ENCODE measurements at regions not wholly inside any gene's neighbourhood (a gene's known extent, or its start where the extent isn't known, plus 50 kb on each side); places are given as distances from the start of the nearest gene placed in this dataset.
"Not testable (repeated sequence)": the region's sequence is repeated elsewhere in the genome, so short reads cannot be mapped to it uniquely, and the experiment has no call there.

- peak; percentile 25 to 35 for DNase-seq (ENCODE audit: low read depth in 2 of 2)
Measured at GRCh38 chr14:98931911-98932310, 340.1 kb downstream of the BCL11B start.

- no peak for DNase-seq (ENCODE audit: low read depth in 2 of 2)
Measured at GRCh38 chr14:98932431-98933325, 339.3 kb downstream of the BCL11B start.

- not testable (repeated sequence) for DNase-seq (ENCODE audit: low read depth in 2 of 2)
Measured at GRCh38 chr14:98934569-98934968, 337.4 kb downstream of the BCL11B start.

- DNase-seq (ENCODE audit: low read depth in 2 of 2): no peak
Measured at GRCh38 chr14:98935921-98936320, 336.1 kb downstream of the BCL11B start.

- DNase-seq (ENCODE audit: low read depth in 2 of 2): no peak
Measured at GRCh38 chr14:98937021-98937420, 335.0 kb downstream of the BCL11B start.

GRCh38 chr14:98937712-98938505, 334.1 kb downstream of the BCL11B start:
- DNase-seq (ENCODE audit: low read depth in 2 of 2): no peak

GRCh38 chr14:98940693-98941437, 331.1 kb downstream of the BCL11B start:
- DNase-seq (ENCODE audit: low read depth in 2 of 2): no peak

GRCh38 chr14:98941481-98941880, 330.5 kb downstream of the BCL11B start:
- no peak for DNase-seq (ENCODE audit: low read depth in 2 of 2)

- DNase-seq (ENCODE audit: low read depth in 2 of 2): no peak
Measured at GRCh38 chr14:98943907-98944306, 328.1 kb downstream of the BCL11B start.

GRCh38 chr14:98944989-98945388, 327.0 kb downstream of the BCL11B start:
- no peak for DNase-seq (ENCODE audit: low read depth in 2 of 2)

- no peak for DNase-seq (ENCODE audit: low read depth in 2 of 2)
Measured at GRCh38 chr14:98945611-98946570, 326.1 kb downstream of the BCL11B start.

GRCh38 chr14:98946940-98947339, 325.1 kb downstream of the BCL11B start:
- no peak for DNase-seq (ENCODE audit: low read depth in 2 of 2)

GRCh38 chr14:98947911-98948595, 323.9 kb downstream of the BCL11B start:
- DNase-seq (ENCODE audit: low read depth in 2 of 2): no peak

GRCh38 chr14:98949051-98949450, 322.9 kb downstream of the BCL11B start:
- DNase-seq (ENCODE audit: low read depth in 2 of 2): no peak

- no peak for DNase-seq (ENCODE audit: low read depth in 2 of 2)
Measured at GRCh38 chr14:98949481-98950135, 322.4 kb downstream of the BCL11B start.

GRCh38 chr14:98950353-98950895, 321.6 kb downstream of the BCL11B start:
- DNase-seq (ENCODE audit: low read depth in 2 of 2): no peak

- DNase-seq (ENCODE audit: low read depth in 2 of 2): no peak
Measured at GRCh38 chr14:98951031-98951430, 321.0 kb downstream of the BCL11B start.

- DNase-seq (ENCODE audit: low read depth in 2 of 2): no peak
Measured at GRCh38 chr14:98951521-98952152, 320.4 kb downstream of the BCL11B start.

Measured in stimulated activated CD8-positive, alpha-beta memory T cell treated with anti-CD3 and anti-CD28 coated beads, Interleukin-2, amount 100 ng/mL, for 1 hour (primary cell).